Kidney epithelial cell (primary cell): ENCODE measurements at regions not wholly inside any gene's neighbourhood (a gene's known extent, or its start where the extent isn't known, plus 50 kb on each side); places are given as distances from the start of the nearest gene placed in this dataset.

ENCODE experiments used
- DNase-seq: peaks from one replicate; pipeline ENCODE4 v3.0.0-alpha.2; 2010; ENCODE audit warnings: low read depth
- H3K27me3 ChIP-seq: 2 replicates; pipeline ENCODE4 v1.6.0; 2011; ENCODE audit warnings: low read length; ENCODE audit not compliant: control insufficient read depth, insufficient read depth
- H3K36me3 ChIP-seq: 2 replicates; pipeline ENCODE4 v1.5.1; 2011; ENCODE audit warnings: low read length; ENCODE audit not compliant: control insufficient read depth, insufficient read depth
- H3K4me3 ChIP-seq: 2 replicates; pipeline ENCODE4 v1.5.1; 2011; ENCODE audit warnings: low read depth, mild to moderate bottlenecking, control low read depth, low read length
- TF ChIP-seq, protein P1 (sequence below): IDR thresholded peaks from 2 replicates; pipeline ENCODE4 v1.5.1; 2011; ENCODE audit warnings: mild to moderate bottlenecking, moderate library complexity, low read length, control low read depth, inconsistent platforms; ENCODE audit not compliant: insufficient read depth, poor library complexity, severe bottlenecking

DNA sequence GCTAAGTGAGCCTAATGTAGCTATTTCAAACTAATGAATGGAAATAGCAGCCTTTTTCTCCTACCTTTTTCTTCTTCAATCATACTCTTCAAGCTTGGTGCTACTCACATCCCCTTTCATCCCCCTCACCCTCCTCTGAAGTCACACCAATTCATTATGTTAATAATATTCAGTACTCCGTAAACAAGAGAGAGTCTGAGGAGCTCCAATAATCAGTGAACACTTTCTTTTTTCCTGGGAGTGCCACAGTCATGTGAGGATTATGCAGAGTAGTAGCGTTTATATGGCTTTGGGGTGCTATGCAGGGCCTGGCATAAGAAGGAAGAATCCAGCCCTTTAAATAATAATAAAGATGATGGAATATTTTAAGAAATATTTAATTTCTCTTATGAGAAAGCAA, 354.3 kb upstream of the CTNND2 start:
- DNase-seq = no peak
- no peaks in the 10 kb centered on the region for H3K36me3 ChIP-seq
- H3K4me3 ChIP-seq = no peak overlapping the region
- TF ChIP-seq, protein P1, sequence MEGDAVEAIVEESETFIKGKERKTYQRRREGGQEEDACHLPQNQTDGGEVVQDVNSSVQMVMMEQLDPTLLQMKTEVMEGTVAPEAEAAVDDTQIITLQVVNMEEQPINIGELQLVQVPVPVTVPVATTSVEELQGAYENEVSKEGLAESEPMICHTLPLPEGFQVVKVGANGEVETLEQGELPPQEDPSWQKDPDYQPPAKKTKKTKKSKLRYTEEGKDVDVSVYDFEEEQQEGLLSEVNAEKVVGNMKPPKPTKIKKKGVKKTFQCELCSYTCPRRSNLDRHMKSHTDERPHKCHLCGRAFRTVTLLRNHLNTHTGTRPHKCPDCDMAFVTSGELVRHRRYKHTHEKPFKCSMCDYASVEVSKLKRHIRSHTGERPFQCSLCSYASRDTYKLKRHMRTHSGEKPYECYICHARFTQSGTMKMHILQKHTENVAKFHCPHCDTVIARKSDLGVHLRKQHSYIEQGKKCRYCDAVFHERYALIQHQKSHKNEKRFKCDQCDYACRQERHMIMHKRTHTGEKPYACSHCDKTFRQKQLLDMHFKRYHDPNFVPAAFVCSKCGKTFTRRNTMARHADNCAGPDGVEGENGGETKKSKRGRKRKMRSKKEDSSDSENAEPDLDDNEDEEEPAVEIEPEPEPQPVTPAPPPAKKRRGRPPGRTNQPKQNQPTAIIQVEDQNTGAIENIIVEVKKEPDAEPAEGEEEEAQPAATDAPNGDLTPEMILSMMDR = no peak
- no peaks in the 10 kb centered on the region for H3K27me3 ChIP-seq

DNA sequence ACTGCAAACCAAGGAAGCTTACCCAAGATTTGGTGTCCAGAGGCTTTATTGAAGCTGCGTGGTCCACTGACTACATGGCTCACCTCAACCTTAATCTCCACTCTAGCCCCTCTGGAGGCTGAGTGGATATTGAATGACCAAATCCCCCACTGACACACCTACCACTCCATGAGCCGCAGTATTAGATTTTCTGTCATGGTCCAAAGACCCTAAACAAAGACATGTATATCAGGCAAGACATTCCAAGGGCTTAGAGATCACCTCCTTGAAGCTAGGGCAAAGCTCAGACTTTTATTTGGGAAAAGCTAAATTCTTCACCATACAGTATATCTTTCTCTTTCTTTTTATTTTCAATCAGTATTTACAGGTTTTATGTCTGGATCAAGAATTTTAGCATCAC, 346.2 kb upstream of the CTNND2 start:
- Histone ChIP-seq H3K27me3 (no peaks in the 10 kb centered on the region), H3K36me3 (no peaks in the 10 kb centered on the region), H3K4me3 (no peak overlapping the region)
- TF ChIP-seq, protein P1 = no peak
- no peak for DNase-seq

DNA sequence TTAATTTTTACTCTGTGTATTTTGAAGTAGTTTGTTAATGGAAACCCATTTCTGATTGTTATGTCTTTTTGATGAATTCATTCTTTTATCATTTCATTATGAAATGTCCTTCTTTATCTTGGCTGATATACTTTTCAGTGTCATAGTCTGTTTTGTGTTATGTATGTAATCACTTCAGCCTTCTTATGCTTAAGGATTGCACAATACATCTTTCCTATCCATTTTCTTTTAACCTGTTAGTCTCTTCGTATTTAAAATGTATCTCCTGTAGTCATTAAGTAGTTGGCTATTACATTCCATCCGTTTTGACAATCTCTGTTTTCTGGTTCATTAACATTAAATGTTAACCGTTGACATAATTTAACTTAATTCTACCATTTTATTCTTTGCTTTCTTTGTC, 344.6 kb upstream of the CTNND2 start:
- DNase-seq = no peak
- TF ChIP-seq, protein P1 = no peak
- H3K4me3 ChIP-seq = no peak overlapping the region
- H3K27me3 ChIP-seq = no peaks in the 10 kb centered on the region
- no peaks in the 10 kb centered on the region for H3K36me3 ChIP-seq

DNA sequence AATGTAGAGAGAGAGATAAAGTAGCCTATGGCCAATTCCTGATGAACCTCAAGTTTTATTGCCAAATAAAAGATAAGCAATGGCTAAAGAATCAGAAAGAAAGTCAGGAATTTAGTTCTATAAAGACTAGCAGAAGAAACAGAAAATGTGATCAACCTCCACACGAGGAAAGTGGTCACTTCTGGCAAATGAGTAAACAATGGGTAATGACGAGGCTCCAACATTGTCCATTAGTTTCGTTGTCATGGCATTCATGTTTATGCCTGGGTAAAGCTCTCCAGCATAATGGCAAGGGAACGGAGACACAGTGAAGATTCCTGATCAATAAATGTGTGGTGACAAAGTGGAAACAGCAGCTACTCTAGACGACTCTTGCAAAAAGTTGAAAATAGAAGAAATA, 341.8 kb upstream of the CTNND2 start:
- no peak overlapping the region for H3K4me3 ChIP-seq
- no peaks in the 10 kb centered on the region for H3K36me3 ChIP-seq
- TF ChIP-seq, protein P1 = no peak
- no peaks in the 10 kb centered on the region for H3K27me3 ChIP-seq
- no peak for DNase-seq

DNA sequence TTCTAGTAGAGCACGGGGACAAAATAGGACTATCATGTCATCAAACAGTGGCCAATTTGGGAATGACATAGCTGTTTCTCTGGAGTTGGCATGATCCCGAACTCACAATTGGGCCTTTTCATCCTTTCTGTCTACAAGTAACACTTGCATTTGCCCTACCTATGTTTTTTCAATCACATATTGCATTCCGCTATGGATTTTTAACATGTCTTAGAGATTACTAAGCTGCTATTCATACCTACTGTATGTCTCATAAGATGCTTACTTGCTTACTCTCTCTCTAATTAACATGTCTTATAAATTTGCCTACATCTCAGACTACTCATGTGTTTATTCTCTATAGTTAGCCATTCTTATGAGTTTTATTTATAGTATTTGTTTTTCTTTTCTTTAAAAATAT, 341.2 kb upstream of the CTNND2 start:
- Histone ChIP-seq H3K27me3 (no peaks in the 10 kb centered on the region), H3K4me3 (no peak overlapping the region), H3K36me3 (no peaks in the 10 kb centered on the region)
- DNase-seq = no peak
- TF ChIP-seq, protein P1 = no peak
